ENCODE measurements at regions not wholly inside any gene's neighbourhood (a gene's known extent, or its start where the extent isn't known, plus 50 kb on each side); places are given as distances from the start of the nearest gene placed in this dataset.

GRCh38 chr4:95985051-95985450, 145.2 kb downstream of the PDHA2 start:
- TF ChIP-seq, protein P1, sequence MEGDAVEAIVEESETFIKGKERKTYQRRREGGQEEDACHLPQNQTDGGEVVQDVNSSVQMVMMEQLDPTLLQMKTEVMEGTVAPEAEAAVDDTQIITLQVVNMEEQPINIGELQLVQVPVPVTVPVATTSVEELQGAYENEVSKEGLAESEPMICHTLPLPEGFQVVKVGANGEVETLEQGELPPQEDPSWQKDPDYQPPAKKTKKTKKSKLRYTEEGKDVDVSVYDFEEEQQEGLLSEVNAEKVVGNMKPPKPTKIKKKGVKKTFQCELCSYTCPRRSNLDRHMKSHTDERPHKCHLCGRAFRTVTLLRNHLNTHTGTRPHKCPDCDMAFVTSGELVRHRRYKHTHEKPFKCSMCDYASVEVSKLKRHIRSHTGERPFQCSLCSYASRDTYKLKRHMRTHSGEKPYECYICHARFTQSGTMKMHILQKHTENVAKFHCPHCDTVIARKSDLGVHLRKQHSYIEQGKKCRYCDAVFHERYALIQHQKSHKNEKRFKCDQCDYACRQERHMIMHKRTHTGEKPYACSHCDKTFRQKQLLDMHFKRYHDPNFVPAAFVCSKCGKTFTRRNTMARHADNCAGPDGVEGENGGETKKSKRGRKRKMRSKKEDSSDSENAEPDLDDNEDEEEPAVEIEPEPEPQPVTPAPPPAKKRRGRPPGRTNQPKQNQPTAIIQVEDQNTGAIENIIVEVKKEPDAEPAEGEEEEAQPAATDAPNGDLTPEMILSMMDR (IDR thresholded peaks at IDR 0.05; ENCODE audit: low read length): no peak
- TF ChIP-seq EZH2 (IDR thresholded peaks at IDR 0.05; ENCODE audit: borderline replicate concordance, low read length): no peak
